GM12873 (cell line): ENCODE measurements at regions not wholly inside any gene's neighbourhood (a gene's known extent, or its start where the extent isn't known, plus 50 kb on each side); places are given as distances from the start of the nearest gene placed in this dataset.

ENCODE experiments used
- TF ChIP-seq, protein P1 (sequence below): IDR thresholded peaks from 2 replicates; pipeline ENCODE4 v1.5.1; 2012; ENCODE audit warnings: low read depth, mild to moderate bottlenecking, moderate library complexity, low read length, control low read depth; ENCODE audit not compliant: insufficient read depth; ENCODE audit errors: missing control alignments

DNA sequence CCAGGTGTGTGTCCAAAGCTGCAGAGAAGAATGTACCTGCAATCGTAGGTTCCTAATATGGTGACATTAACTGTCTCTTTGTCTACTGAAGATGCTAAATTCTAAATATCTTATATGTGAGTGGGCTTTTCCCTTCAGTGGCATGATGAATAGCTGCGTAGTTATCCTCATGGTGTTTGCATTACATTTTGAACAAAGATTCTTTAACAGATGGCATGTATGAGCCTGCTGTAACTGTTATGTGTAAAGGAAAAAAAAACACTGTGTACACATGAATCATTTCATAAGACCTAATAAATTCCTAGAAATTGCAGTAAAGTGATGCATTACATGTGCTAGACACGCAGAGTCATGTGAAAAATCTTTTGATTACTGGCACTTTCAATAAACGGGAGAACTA, 288.0 kb downstream of the SH2D1A start:
- TF ChIP-seq, protein P1, sequence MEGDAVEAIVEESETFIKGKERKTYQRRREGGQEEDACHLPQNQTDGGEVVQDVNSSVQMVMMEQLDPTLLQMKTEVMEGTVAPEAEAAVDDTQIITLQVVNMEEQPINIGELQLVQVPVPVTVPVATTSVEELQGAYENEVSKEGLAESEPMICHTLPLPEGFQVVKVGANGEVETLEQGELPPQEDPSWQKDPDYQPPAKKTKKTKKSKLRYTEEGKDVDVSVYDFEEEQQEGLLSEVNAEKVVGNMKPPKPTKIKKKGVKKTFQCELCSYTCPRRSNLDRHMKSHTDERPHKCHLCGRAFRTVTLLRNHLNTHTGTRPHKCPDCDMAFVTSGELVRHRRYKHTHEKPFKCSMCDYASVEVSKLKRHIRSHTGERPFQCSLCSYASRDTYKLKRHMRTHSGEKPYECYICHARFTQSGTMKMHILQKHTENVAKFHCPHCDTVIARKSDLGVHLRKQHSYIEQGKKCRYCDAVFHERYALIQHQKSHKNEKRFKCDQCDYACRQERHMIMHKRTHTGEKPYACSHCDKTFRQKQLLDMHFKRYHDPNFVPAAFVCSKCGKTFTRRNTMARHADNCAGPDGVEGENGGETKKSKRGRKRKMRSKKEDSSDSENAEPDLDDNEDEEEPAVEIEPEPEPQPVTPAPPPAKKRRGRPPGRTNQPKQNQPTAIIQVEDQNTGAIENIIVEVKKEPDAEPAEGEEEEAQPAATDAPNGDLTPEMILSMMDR = no peak

DNA sequence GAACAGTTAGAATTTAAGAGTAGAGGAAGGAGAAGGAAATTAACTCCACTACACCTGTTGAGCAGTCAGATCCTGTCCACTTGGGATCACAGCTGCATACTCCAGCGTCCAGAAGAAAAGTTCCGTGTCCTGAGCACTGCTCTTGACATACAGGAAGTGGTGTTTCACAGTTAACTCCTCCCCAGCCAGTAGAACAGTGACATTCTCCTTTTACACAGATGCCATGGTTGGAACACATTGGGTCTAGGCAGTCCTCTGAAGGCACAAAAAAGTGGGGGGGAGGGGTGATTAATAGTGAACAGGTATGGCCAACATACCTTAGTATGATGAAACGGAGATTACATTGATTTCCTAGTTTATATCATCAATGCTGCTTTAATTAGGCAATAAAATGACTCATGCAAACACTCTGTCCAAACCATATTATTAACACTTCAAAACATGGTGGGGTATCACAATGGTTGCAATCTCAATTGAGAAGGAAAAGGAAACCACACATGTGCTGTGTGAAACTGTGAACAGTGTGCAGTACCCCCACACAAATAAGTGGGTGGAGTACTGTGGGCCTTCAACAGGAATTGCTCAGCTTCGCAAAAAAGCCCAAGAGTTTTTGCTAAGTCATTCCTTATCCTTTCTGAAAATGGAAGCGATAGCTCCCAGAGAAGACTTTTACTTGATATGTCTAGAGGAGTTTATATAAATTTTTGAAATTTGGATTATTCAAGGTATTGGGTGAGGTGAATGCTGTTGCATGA, 295.6 kb downstream of the SH2D1A start:
- TF ChIP-seq, protein P1 = no peak

DNA sequence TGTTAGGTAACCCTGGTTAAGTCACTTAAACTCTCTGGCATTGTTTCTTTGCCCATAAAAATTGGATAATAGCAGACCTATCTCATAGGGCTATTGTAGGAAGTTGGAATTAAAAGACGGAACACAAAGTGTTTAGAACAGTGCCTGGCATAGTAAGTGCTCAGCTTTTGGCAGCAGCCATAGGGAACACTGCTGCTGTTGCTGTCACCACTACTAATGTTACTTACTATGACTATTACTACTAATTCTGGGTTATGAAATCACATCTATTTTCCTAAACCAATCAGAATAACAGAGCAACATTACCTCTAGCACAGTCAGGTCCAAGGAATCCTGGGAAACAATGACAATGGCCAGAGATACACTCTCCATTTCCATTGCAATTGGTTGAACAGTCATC, 300.0 kb downstream of the SH2D1A start:
- TF ChIP-seq, protein P1 = no peak

DNA sequence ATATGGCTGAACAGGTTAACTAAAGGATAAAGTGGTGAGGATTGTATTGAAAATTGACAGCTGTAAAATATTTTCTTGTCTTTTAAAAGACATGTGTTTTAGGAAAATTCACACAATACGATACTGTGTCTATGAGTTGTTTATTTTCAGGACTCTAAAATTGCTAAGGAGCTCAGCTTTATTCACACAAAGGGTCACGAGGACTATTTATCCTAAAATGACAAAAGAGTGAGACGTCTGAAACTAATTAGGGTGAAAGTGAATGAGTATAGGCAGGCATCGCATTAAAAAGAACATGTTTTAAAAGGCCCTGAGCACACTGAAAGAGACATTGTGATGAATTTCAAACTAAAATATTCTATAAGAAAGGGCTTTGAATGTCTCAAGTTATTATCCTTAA, 304.7 kb downstream of the SH2D1A start:
- TF ChIP-seq, protein P1 = no peak

DNA sequence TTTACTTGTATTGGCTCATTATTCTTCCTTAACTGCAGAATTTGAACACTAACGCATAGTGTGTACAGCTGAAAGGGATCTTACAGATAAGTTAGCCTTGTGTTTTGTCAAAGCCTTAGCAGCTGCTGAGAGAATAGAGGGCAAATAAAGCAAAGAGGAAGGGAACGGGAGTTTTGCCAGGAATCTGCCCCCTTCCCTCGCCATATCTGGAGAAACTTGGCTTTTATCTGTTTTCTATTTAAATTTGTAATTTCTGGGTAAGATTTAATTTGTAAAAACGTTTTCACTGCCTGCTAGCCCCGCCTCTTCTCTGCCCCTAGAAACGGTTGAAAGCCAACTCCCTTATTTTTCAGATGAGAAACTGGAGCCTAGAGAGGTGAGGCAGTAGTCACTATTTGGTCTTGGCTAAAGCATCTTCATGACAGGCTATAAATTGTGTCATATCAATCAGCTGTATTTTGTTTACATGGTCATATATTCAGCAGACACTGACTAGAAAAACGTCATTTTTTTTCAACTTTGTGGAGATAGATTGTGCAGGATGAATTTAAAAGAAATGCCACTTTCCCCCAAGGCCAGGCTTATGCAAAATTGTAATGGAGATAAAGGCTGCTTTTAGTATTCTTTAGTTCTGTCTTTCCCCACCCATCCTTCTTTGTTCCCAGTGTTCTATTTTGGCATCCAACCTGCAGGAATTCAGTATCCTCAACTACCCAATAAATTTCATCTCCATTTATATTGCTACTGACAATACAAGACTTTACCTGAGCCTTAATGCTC, 319.4 kb downstream of the SH2D1A start:
- TF ChIP-seq, protein P1 = no peak

DNA sequence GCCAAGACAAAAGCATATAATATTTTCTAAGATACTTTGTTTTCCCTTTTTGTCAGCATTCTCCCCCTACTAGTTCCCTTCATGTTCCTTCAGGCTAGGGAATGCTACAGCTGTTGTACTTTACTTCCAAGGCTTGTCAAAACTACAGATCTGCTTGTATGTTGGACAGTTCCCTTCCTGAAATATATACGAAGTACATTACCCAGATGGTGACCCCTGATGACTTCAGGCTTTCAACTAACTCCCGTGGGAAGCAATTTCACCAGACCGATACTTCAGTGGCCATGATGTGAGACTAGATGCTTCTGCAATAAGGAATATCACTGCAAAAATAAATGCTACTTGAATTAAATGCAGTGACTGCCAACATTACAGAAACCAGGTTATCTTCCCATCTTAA, 332.8 kb downstream of the SH2D1A start:
- TF ChIP-seq, protein P1 = no peak

DNA sequence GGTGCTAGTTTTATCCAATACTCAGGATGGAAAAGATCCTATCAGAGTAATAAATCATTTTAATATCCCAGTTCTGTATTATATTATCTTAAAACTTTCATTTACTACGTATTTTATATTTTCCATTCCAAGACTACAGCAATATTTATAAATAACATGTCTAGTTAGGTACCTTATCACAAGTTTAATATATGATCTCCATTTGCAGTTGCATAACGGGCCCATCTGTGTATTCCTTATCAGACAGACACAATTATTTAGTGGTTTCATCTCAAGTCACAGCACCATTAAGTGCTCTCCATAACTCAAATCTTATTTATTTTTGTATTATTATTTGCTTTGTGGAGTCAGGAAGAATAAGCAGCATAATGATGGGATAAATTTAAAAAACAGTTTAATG, 333.9 kb downstream of the SH2D1A start:
- TF ChIP-seq, protein P1 = no peak
